H1 (cell line): ENCODE measurements at regions not wholly inside any gene's neighbourhood (a gene's known extent, or its start where the extent isn't known, plus 50 kb on each side); places are given as distances from the start of the nearest gene placed in this dataset.

Experiments used
- CTCF ChIA-PET: fragments of 300-600 bp; sonication (Branson Sonifier 250); formaldehyde crosslinking; loops from one replicate; lab custom pipeline; 2021; ENCODE audit not compliant: partially characterized antibody; lab: Charles Lee
- POLR2A ChIA-PET: fragments of 300-600 bp; sonication (Branson Sonifier 250); formaldehyde crosslinking; loops from one replicate; lab custom pipeline; 2021; ENCODE audit warnings: inconsistent platforms; ENCODE audit not compliant: partially characterized antibody; lab: Charles Lee
- DNase-seq, 2 experiments: peaks; one replicate each; pipeline versions ENCODE4 v3.0.0 to v3.0.0-alpha.2; 2010 to 2022; ENCODE audit warnings: low spot score in 2 of 2, low read depth in 1 of 2, mixed read lengths in 1 of 2
- FAIRE-seq: peaks from 2 replicates; lab custom pipeline; 2011; peaks lifted over from hg19 to GRCh38; lab: Jason Lieb, UNC
- H2AFZ ChIP-seq: 2 replicates; pipeline ENCODE4 v1.8.1; 2012; ENCODE audit warnings: low read length, inconsistent platforms
- H2AK5ac ChIP-seq: 2 replicates; pipeline ENCODE4 v1.6.1; 2013; ENCODE audit warnings: low read depth, low read length
- H2BK120ac ChIP-seq: replicated peaks from 2 replicates; pipeline ENCODE3; 2013; ENCODE audit warnings: low read depth, low read length, inconsistent platforms
- H2BK12ac ChIP-seq: 2 replicates; pipeline ENCODE4 v1.6.1; 2013; ENCODE audit warnings: low read depth, low read length
- H2BK15ac ChIP-seq: 2 replicates; pipeline ENCODE4 v1.6.1; 2013; ENCODE audit warnings: low read length
- H2BK20ac ChIP-seq: 2 replicates; pipeline ENCODE4 v1.6.1; 2013; ENCODE audit warnings: low read length
- H2BK5ac ChIP-seq: 2 replicates; pipeline ENCODE4 v1.6.1; 2013; ENCODE audit warnings: low read depth, low read length
- H3K14ac ChIP-seq: 2 replicates; pipeline ENCODE4 v1.6.1; 2013; ENCODE audit warnings: inconsistent platforms; ENCODE audit not compliant: insufficient read length
- H3K18ac ChIP-seq: 2 replicates; pipeline ENCODE4 v1.6.1; 2013; ENCODE audit warnings: low read length; ENCODE audit errors: extremely low read depth
- H3K23ac ChIP-seq: 2 replicates; pipeline ENCODE4 v1.6.1; 2013; ENCODE audit warnings: inconsistent platforms; ENCODE audit not compliant: insufficient read length
- H3K23me2 ChIP-seq: 2 replicates; pipeline ENCODE4 v1.6.1; 2013; ENCODE audit warnings: low read depth, low read length
- H3K27ac ChIP-seq: 2 replicates; pipeline ENCODE4 v1.6.1; 2011; ENCODE audit warnings: low read depth, low read length, inconsistent platforms
- H3K27me3 ChIP-seq, 4 experiments: replicated peaks in 1 of 4; 1 replicate in 1 of 4; 2 replicates in 3 of 4; pipeline versions ENCODE4 v1.6.1 to v1.8.1; 2011 to 2013; ENCODE audit warnings: low read length in 3 of 4, mild to moderate bottlenecking in 3 of 4, inconsistent platforms in 2 of 4, mixed read lengths in 2 of 4, moderate library complexity in 1 of 4; ENCODE audit not compliant: control insufficient read depth in 3 of 4, insufficient read depth in 3 of 4; ENCODE audit errors: extremely low read depth in 1 of 4
- H3K36me3 ChIP-seq, 4 experiments: 2 replicates each; pipeline versions ENCODE4 v1.6.1 to v1.8.1; 2011 to 2013; ENCODE audit warnings: mild to moderate bottlenecking in 4 of 4, low read length in 3 of 4, moderate library complexity in 2 of 4, control low read depth in 1 of 4, inconsistent platforms in 1 of 4; ENCODE audit not compliant: insufficient read depth in 4 of 4, control insufficient read depth in 2 of 4
- H3K4ac ChIP-seq: replicated peaks from 2 replicates; pipeline ENCODE3; 2013; ENCODE audit warnings: low read length, low read depth, mixed read lengths, inconsistent platforms; ENCODE audit not compliant: insufficient read length
- H3K4me1 ChIP-seq, 4 experiments: replicated peaks in 1 of 4; 1 replicate in 1 of 4; 2 replicates in 3 of 4; pipeline versions ENCODE4 v1.6.1 to v1.8.1; 2011 to 2013; ENCODE audit warnings: low read length in 3 of 4, inconsistent platforms in 2 of 4, mixed read lengths in 1 of 4; ENCODE audit not compliant: insufficient read depth in 4 of 4, control insufficient read depth in 3 of 4
- H3K4me2 ChIP-seq, 2 experiments: 2 replicates each; pipeline versions ENCODE4 v1.6.1 to v1.8.1; 2011 to 2013; ENCODE audit warnings: low read depth in 2 of 2, low read length in 2 of 2, control low read depth in 1 of 2, inconsistent platforms in 1 of 2, mild to moderate bottlenecking in 1 of 2; ENCODE audit not compliant: insufficient read depth in 1 of 2
- H3K4me3 ChIP-seq, 4 experiments: fragments of 200-600, 300-600 bp in 1 of 4; sonication (generic), shearing (Covaris generic), sonication (Bioruptor Twin) in 1 of 4; 2 replicates each; pipeline versions ENCODE4 v1.5.1 to v1.8.1; 2011 to 2016; ENCODE audit warnings: low read length in 4 of 4, low read depth in 3 of 4, control low read depth in 2 of 4, inconsistent platforms in 2 of 4, mild to moderate bottlenecking in 2 of 4, mixed read lengths in 1 of 4, moderate library complexity in 1 of 4; ENCODE audit not compliant: insufficient read depth in 2 of 4; ENCODE audit errors: extremely low read depth in 1 of 4
- H3K56ac ChIP-seq: replicated peaks from 2 replicates; pipeline ENCODE3; 2013; ENCODE audit warnings: low read depth, mild to moderate bottlenecking, mixed read lengths, low read length, inconsistent platforms; ENCODE audit not compliant: insufficient read length
- H3K79me1 ChIP-seq: 2 replicates; pipeline ENCODE4 v1.6.1; 2013; ENCODE audit warnings: low read depth, low read length, control low read depth
- H3K79me2 ChIP-seq, 2 experiments: 2 replicates each; pipeline versions ENCODE4 v1.6.1 to v1.8.1; 2012 to 2013; ENCODE audit warnings: low read length in 2 of 2, mild to moderate bottlenecking in 2 of 2, inconsistent platforms in 1 of 2; ENCODE audit not compliant: insufficient read depth in 2 of 2, control insufficient read depth in 1 of 2
- H3K9ac ChIP-seq, 4 experiments: replicated peaks in 1 of 4; 1 replicate in 1 of 4; 2 replicates in 3 of 4; pipeline versions ENCODE4 v1.6.1 to v1.8.1; 2011 to 2013; ENCODE audit warnings: low read depth in 3 of 4, low read length in 3 of 4, control low read depth in 2 of 4, mild to moderate bottlenecking in 2 of 4, moderate library complexity in 2 of 4, inconsistent platforms in 1 of 4; ENCODE audit errors: extremely low read depth in 1 of 4
- H3K9me3 ChIP-seq, 2 experiments: 2 replicates each; pipeline versions ENCODE4 v1.6.1 to v1.8.1; 2012 to 2013; ENCODE audit warnings: mild to moderate bottlenecking in 2 of 2, moderate library complexity in 2 of 2, control low read depth in 1 of 2, inconsistent platforms in 1 of 2, low read depth in 1 of 2, low read length in 1 of 2, mixed read lengths in 1 of 2; ENCODE audit not compliant: insufficient read depth in 2 of 2
- H4K20me1 ChIP-seq, 2 experiments: replicated peaks in 1 of 2; 2 replicates each; pipeline versions ENCODE3 to v1.8.1; 2011 to 2013; ENCODE audit warnings: inconsistent platforms in 2 of 2, low read length in 2 of 2, mild to moderate bottlenecking in 1 of 2; ENCODE audit not compliant: insufficient read depth in 2 of 2, control insufficient read depth in 1 of 2
- H4K5ac ChIP-seq: 2 replicates; pipeline ENCODE4 v1.6.1; 2013; ENCODE audit warnings: low read length, low read depth, mixed read lengths, inconsistent platforms; ENCODE audit not compliant: insufficient read length
- H4K8ac ChIP-seq: 2 replicates; pipeline ENCODE4 v1.8.0; 2013; ENCODE audit warnings: mild to moderate bottlenecking, moderate library complexity, low read length, inconsistent platforms; ENCODE audit not compliant: insufficient read depth; ENCODE audit errors: extremely low read depth
- H4K91ac ChIP-seq: replicated peaks from 2 replicates; pipeline ENCODE3; 2013; ENCODE audit warnings: low read length, mixed read lengths, inconsistent platforms; ENCODE audit not compliant: insufficient read length
- ASH2L ChIP-seq: fragments of 200-600, 300-600 bp; sonication (generic); IDR thresholded peaks from one replicate; pipeline ENCODE4 v1.7.1; 2017; ENCODE audit warnings: low read length
- WGBS, 2 experiments: shearing (Covaris generic) in 1 of 2; methylation state at CpG; one replicate each; pipeline versions ENCODE4 v1.1.6 to v1.1.7; 2013 to 2015; ENCODE audit warnings: low lambda C conversion rate in 2 of 2, mixed read lengths in 2 of 2, inconsistent platforms in 1 of 2, low coverage in 1 of 2, missing lambda C conversion rate in 1 of 2; ENCODE audit not compliant: insufficient replicate concordance in 2 of 2, insufficient coverage in 1 of 2, insufficient read length in 1 of 2; ENCODE audit errors: extremely low coverage in 1 of 2, missing lambda C conversion rate in 1 of 2; 5-methylcytosine and 5-hydroxymethylcytosine counted together

DNA sequence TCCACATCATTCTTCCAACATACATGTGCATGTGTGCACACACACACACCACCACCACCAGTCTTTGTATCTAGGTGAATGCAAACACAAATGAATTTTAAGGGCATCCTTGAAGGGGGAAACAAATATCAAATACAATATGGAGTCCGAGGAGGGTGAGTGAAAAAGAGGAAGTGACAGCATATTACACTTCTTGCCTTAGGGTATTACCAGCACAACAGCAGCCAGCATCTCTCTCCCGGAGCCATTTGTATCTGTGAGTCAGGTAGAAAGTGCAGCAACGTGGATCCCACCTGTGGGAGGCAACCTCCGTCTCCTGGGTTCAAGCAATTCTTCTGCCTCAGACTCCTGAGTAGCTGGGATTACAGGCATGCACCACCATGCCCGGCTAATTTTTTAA lies 483.2 kb downstream of the SMARCA1 start:
- TF ChIP-seq ASH2L, result no peak
- no peak overlapping the region for H2AK5ac ChIP-seq
- H2BK20ac ChIP-seq, result no peak overlapping the region
- no peaks in the 10 kb centered on the region for H3K79me1 ChIP-seq
- H3K27ac ChIP-seq, result no peak overlapping the region
- no peak overlapping the region for H2AFZ ChIP-seq
- H3K9me3 ChIP-seq, result peaks cover 4 to 14% of the 10 kb centered on the region in 2 experiments; a peak in 3 of 4 replicates
- no peak overlapping the region for H3K14ac ChIP-seq
- H4K20me1 ChIP-seq, result no peaks in the 10 kb centered on the region
- H2BK120ac ChIP-seq, result no peak overlapping the region
- 0 out of 8 replicates have a peak, but pooled peaks cover 0 to 4% (median 0%) of the 10 kb centered on the region in 4 experiments for H3K36me3 ChIP-seq
- no peak overlapping the region for H3K4me3 ChIP-seq
- H2BK15ac ChIP-seq, result no peak overlapping the region
- no peak overlapping the region for H3K18ac ChIP-seq
- H2BK5ac ChIP-seq, result no peak overlapping the region
- H3K79me2 ChIP-seq, result no peaks in the 10 kb centered on the region
- no peak overlapping the region for H3K4me2 ChIP-seq
- H3K9ac ChIP-seq, result no peak overlapping the region
- POLR2A ChIA-PET, result no interaction called here
- no peaks in the 10 kb centered on the region for H3K23me2 ChIP-seq
- H4K5ac ChIP-seq, result no peak overlapping the region
- H3K4me1 ChIP-seq, result no peaks in the 10 kb centered on the region
- no peak overlapping the region for H3K23ac ChIP-seq
- no peak for FAIRE-seq
- no peak for DNase-seq
- CTCF ChIA-PET, result no interaction called here
- H4K8ac ChIP-seq, result no peak overlapping the region
- no peak overlapping the region for H2BK12ac ChIP-seq
- H4K91ac ChIP-seq, result no peak overlapping the region
- H3K27me3 ChIP-seq, result no peaks in the 10 kb centered on the region
- 89% methylated on average over 4 of the region's 5 CpGs; no CpG with 5 or more reads in 1 of the 2 experiments for WGBS, 2 experiments
- no peak overlapping the region for H3K4ac ChIP-seq
- H3K56ac ChIP-seq, result no peak overlapping the region
